GM19023 (cell line): ENCODE measurements at regions not wholly inside any gene's neighbourhood (a gene's known extent, or its start where the extent isn't known, plus 50 kb on each side); places are given as distances from the start of the nearest gene placed in this dataset.
A peak's percentile ranks its signal among the peaks of the same experiment; 100 is the strongest.

Experiments
- ATAC-seq: cut with Tn5 transposase; IDR thresholded peaks from one replicate; pipeline ENCODE4 v1.9.1; 2021; ENCODE audit warnings: mild to moderate bottlenecking, moderate library complexity; ENCODE audit not compliant: unreplicated experiment

- ATAC-seq = no peak
Observed at GRCh38 chr10:110373857-110374654, 69.3 kb upstream of the SMNDC1 start.

GRCh38 chr10:110375121-110375520, 70.4 kb upstream of the SMNDC1 start:
- no peak for ATAC-seq

- ATAC-seq = no peak
Observed at GRCh38 chr10:110376021-110376766, 71.5 kb upstream of the SMNDC1 start.

GRCh38 chr10:110376767-110377160, 72.0 kb upstream of the SMNDC1 start:
- ATAC-seq = no peak

- no peak for ATAC-seq
Observed at GRCh38 chr10:110378006-110378405, 73.3 kb upstream of the SMNDC1 start.

GRCh38 chr10:110378533-110379108, 73.9 kb upstream of the SMNDC1 start:
- no peak for ATAC-seq

- no peak for ATAC-seq
Observed at GRCh38 chr10:110379831-110380230, 75.1 kb upstream of the SMNDC1 start.

- ATAC-seq = no peak
Observed at GRCh38 chr10:110380293-110380692, 75.6 kb upstream of the SMNDC1 start.

GRCh38 chr10:110382695-110383094, 78.0 kb upstream of the SMNDC1 start:
- ATAC-seq = no peak

- no peak for ATAC-seq
Observed at GRCh38 chr10:110387617-110387982, 82.9 kb upstream of the SMNDC1 start.

- ATAC-seq = peak; percentile 88
Observed at GRCh38 chr10:110387983-110388686, 83.4 kb upstream of the SMNDC1 start.

- no peak for ATAC-seq
Observed at GRCh38 chr10:110388687-110389052, 84.0 kb upstream of the SMNDC1 start.

- ATAC-seq = no peak
Observed at GRCh38 chr10:110389255-110389654, 84.5 kb upstream of the SMNDC1 start.

GRCh38 chr10:110391541-110391940, 86.8 kb upstream of the SMNDC1 start:
- ATAC-seq = no peak

GRCh38 chr10:110392121-110392520, 87.4 kb upstream of the SMNDC1 start:
- no peak for ATAC-seq

- no peak for ATAC-seq
Observed at GRCh38 chr10:110392868-110393740, 88.4 kb upstream of the SMNDC1 start.

GRCh38 chr10:110393866-110394265, 89.1 kb upstream of the SMNDC1 start:
- no peak for ATAC-seq

- ATAC-seq = no peak
Observed at GRCh38 chr10:110394296-110394695, 89.6 kb upstream of the SMNDC1 start.

- ATAC-seq = no peak
Observed at GRCh38 chr10:110394898-110395297, 90.2 kb upstream of the SMNDC1 start.
